B cell (primary cell): ENCODE measurements at regions not wholly inside any gene's neighbourhood (a gene's known extent, or its start where the extent isn't known, plus 50 kb on each side); places are given as distances from the start of the nearest gene placed in this dataset.

ENCODE experiments used
- ATAC-seq: fragments of 200-7000 bp; cut with Tn5 transposase; one replicate; pipeline ENCODE4 v1.10.0; 2021; ENCODE audit warnings: low read depth, mild to moderate bottlenecking, moderate number of reproducible peaks, moderate library complexity
- CTCF ChIA-PET: fragments of 350-600 bp; sonication (Branson Sonifier 250); formaldehyde crosslinking; loops from one replicate; lab custom pipeline; 2021; ENCODE audit warnings: antibody characterized with exemption, inconsistent platforms; lab: Charles Lee
- POLR2A ChIA-PET: fragments of 350-600 bp; sonication (Branson Sonifier 250); formaldehyde crosslinking; loops from one replicate; lab custom pipeline; 2021; ENCODE audit warnings: antibody characterized with exemption; lab: Charles Lee
- DNase-seq: peaks from one replicate; pipeline ENCODE4 v3.0.0; 2013
- H2AFZ ChIP-seq: 2 replicates; pipeline ENCODE4 v1.6.1; 2012; ENCODE audit warnings: mild to moderate bottlenecking, low read depth, low read length; ENCODE audit not compliant: insufficient read depth, poor library complexity, severe bottlenecking
- H3K27ac ChIP-seq, 2 donors: 1 replicate in 1 of 2; 2 replicates in 1 of 2; pipeline ENCODE4 v1.5.1; 2012 to 2013; ENCODE audit warnings: low read length in 2 of 2, mild to moderate bottlenecking in 2 of 2, moderate library complexity in 1 of 2
- H3K27me3 ChIP-seq, 4 experiments: fragments of 200-600 bp in 1 of 4; sonication (generic) in 1 of 4; replicated peaks in 1 of 4; 1 replicate in 2 of 4; 2 replicates in 2 of 4; pipeline versions ENCODE4 v1.6.1 to v1.7.0; 2013 to 2016; ENCODE audit warnings: low read length in 3 of 4, mild to moderate bottlenecking in 2 of 4, mixed read lengths in 1 of 4, moderate library complexity in 1 of 4; ENCODE audit not compliant: insufficient read depth in 4 of 4, control insufficient read depth in 3 of 4; ENCODE audit errors: control extremely low read depth in 1 of 4
- H3K36me3 ChIP-seq, 2 experiments: replicated peaks in 1 of 2; 1 replicate in 1 of 2; 2 replicates in 1 of 2; pipeline versions ENCODE4 v1.6.1 to v1.7.1; 2013; ENCODE audit warnings: low read length in 1 of 2; ENCODE audit not compliant: insufficient read depth in 2 of 2, control insufficient read depth in 1 of 2; ENCODE audit errors: control extremely low read depth in 1 of 2, extremely low read depth in 1 of 2
- H3K4me1 ChIP-seq, 2 donors: fragments of 200-600 bp in 1 of 2; sonication (generic) in 1 of 2; 1 replicate in 1 of 2; 2 replicates in 1 of 2; pipeline versions ENCODE4 v1.5.1 to v1.6.1; 2013 to 2017; ENCODE audit warnings: low read length in 2 of 2; ENCODE audit not compliant: control insufficient read depth in 2 of 2, insufficient read depth in 2 of 2
- H3K4me2 ChIP-seq: replicated peaks from 2 replicates; pipeline ENCODE3; 2012; ENCODE audit warnings: mild to moderate bottlenecking, low read depth, low read length; ENCODE audit not compliant: poor library complexity, severe bottlenecking
- H3K4me3 ChIP-seq, 5 experiments: fragments of 200-600 bp in 1 of 5; sonication (generic) in 1 of 5; 1 replicate in 3 of 5; 2 replicates in 2 of 5; pipeline versions ENCODE4 v1.5.1 to v1.7.0; 2011 to 2016; ENCODE audit warnings: low read length in 4 of 5, mild to moderate bottlenecking in 4 of 5, low read depth in 2 of 5, control low read depth in 1 of 5, moderate library complexity in 1 of 5; ENCODE audit not compliant: insufficient read depth in 1 of 5; ENCODE audit errors: control extremely low read depth in 1 of 5, extremely low read depth in 1 of 5
- H3K79me2 ChIP-seq: fragments of 200-600 bp; sonication (generic); one replicate; pipeline ENCODE4 v1.6.0; 2016; ENCODE audit warnings: low read length; ENCODE audit not compliant: control insufficient read depth, insufficient read depth
- H3K9ac ChIP-seq: fragments of 200-600 bp; sonication (generic); 2 replicates; pipeline ENCODE4 v1.6.1; 2017; ENCODE audit warnings: mild to moderate bottlenecking, low read length, moderate library complexity
- H3K9me3 ChIP-seq, 3 donors: one replicate each; pipeline versions ENCODE4 v1.6.1 to v1.7.1; 2013; ENCODE audit warnings: low read length in 2 of 3; ENCODE audit not compliant: control insufficient read depth in 2 of 3, insufficient read depth in 1 of 3; ENCODE audit errors: control extremely low read depth in 1 of 3
- H4K20me1 ChIP-seq: 2 replicates; pipeline ENCODE4 v1.6.0; 2012; ENCODE audit warnings: mild to moderate bottlenecking, low read length; ENCODE audit not compliant: insufficient read depth, control insufficient read depth, poor library complexity, severe bottlenecking
- H3K27ac Mint-ChIP-seq: one replicate; pipeline ENCODE4 v1.8.0; 2021; ENCODE audit warnings: mixed read lengths
- H3K27me3 Mint-ChIP-seq: one replicate; pipeline ENCODE4 v1.8.0; 2021; ENCODE audit warnings: mixed read lengths
- H3K4me1 Mint-ChIP-seq: one replicate; pipeline ENCODE4 v1.8.0; 2021; ENCODE audit warnings: mixed read lengths
- H3K4me3 Mint-ChIP-seq: one replicate; pipeline ENCODE4 v1.8.0; 2021; ENCODE audit warnings: mixed read lengths
- H3K9me3 Mint-ChIP-seq: one replicate; pipeline ENCODE4 v1.8.0; 2022; ENCODE audit warnings: mixed read lengths; ENCODE audit not compliant: insufficient read depth
- EZH2 ChIP-seq: IDR thresholded peaks from 2 replicates; pipeline ENCODE4 v1.6.1; 2012; ENCODE audit warnings: borderline replicate concordance, low read depth, mild to moderate bottlenecking, moderate library complexity, low read length; ENCODE audit not compliant: insufficient read depth, poor library complexity, severe bottlenecking
- WGBS: methylation state at CpG from one replicate; pipeline ENCODE4 v1.1.5; 2013; ENCODE audit warnings: missing lambda C conversion rate; ENCODE audit not compliant: insufficient coverage; 5-methylcytosine and 5-hydroxymethylcytosine counted together
- intact Hi-C: fragments of 100-400 bp; cut with micrococcal nuclease; formaldehyde crosslinking; loops from one replicate; pipeline ENCODE4 v1.10.0; 2022
- TF ChIP-seq, protein P1 (sequence below): fragments of 200-600 bp; IDR thresholded peaks from one replicate; pipeline ENCODE4 v1.8.0; 2022; ENCODE audit warnings: antibody characterized with exemption, mild to moderate bottlenecking

DNA sequence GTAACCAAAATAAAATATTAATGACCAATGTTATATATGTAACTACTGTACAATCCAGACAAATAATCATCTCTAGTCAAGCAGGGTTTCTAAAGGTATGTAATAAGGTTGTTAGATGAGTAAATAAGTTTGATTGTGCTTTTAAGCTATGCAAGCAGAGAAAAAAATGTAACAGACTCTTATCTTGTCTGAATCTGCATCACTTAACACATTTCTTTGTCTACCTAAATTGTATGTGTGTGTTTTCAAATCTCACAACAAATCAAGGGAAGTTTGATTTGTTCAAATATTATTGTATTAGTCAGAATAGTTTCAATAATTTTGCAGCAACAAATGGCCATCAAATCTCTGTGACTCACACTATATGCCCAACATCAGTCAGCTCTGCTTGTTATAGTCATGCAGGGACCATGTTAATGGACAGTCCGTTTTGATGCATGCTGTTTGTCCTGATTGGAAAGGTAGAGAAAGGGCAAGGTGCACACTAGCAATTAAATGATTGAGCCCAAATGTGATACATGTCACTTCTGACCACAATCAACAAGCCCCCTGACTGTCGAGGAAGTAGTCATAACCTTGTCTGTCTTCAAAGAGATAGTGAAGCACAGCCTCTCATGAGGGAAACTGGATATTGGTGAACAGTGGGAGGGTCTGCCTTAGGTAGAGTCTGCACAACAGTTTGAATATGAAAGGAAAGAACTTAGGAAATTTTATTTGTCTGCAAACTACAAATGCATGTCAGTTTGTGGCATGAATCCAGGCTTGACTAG, 349.4 kb upstream of the SATB1 start:
- no peak overlapping the region for H3K9ac ChIP-seq
- Mint-ChIP-seq H3K4me1 (no peaks in the 10 kb centered on the region), H3K27me3 (peaks cover 14% of the 10 kb centered on the region), H3K4me3 (no peak overlapping the region), H3K27ac (no peak overlapping the region), H3K9me3 (no peaks in the 10 kb centered on the region)
- no peaks in the 10 kb centered on the region for H4K20me1 ChIP-seq
- no peaks in the 10 kb centered on the region for H3K36me3 ChIP-seq
- H3K4me2 ChIP-seq, result no peak overlapping the region
- WGBS, result no CpG with 5 or more reads among the region's 2 CpGs
- ATAC-seq (no peak), DNase-seq (no peak)
- H3K27me3 ChIP-seq, result no peaks in the 10 kb centered on the region
- ChIA-PET POLR2A (no interaction called here), CTCF (interaction anchor here (0.6 kb wide), 1 partner anchor 1230 kb away, joined by 3 read pairs; no protein-coding TSS in a partner anchor)
- H3K4me3 ChIP-seq, result no peak overlapping the region
- no peak overlapping the region for H3K27ac ChIP-seq
- intact Hi-C loops, result no loop called here
- no peak for TF ChIP-seq EZH2
- TF ChIP-seq, protein P1, sequence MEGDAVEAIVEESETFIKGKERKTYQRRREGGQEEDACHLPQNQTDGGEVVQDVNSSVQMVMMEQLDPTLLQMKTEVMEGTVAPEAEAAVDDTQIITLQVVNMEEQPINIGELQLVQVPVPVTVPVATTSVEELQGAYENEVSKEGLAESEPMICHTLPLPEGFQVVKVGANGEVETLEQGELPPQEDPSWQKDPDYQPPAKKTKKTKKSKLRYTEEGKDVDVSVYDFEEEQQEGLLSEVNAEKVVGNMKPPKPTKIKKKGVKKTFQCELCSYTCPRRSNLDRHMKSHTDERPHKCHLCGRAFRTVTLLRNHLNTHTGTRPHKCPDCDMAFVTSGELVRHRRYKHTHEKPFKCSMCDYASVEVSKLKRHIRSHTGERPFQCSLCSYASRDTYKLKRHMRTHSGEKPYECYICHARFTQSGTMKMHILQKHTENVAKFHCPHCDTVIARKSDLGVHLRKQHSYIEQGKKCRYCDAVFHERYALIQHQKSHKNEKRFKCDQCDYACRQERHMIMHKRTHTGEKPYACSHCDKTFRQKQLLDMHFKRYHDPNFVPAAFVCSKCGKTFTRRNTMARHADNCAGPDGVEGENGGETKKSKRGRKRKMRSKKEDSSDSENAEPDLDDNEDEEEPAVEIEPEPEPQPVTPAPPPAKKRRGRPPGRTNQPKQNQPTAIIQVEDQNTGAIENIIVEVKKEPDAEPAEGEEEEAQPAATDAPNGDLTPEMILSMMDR, result no peak
- no peaks in the 10 kb centered on the region for H3K9me3 ChIP-seq
- H3K79me2 ChIP-seq, result no peaks in the 10 kb centered on the region
- H2AFZ ChIP-seq, result no peak overlapping the region
- H3K4me1 ChIP-seq, result no peaks in the 10 kb centered on the region

DNA sequence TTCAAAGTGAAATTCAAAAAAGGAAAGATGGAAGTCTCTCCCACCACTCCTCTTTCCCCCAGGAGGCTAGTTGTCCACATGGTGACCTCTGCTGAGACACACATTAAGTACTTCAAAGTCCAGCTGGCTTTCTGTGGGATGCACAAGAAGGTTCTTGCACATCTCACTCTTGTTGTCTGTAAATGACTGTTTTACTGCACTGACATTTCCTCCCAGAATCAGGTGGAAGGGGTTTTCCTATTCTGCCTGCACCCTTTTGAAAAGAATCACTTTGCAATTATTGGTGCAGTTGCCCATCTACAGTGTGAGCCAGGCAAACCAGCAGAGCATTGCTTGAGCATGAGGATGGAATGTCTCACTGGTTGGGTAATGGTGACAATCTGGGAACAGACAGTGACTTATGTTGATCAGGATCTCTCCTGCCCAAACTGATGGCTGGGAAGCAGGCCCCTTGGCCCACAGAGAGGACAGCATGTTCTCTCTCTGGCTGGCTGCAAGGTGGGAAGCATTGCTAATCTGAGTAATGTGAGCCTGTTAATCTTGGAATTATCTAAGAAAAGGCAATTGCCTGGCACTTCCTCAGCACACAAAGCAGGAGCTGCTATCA, 347.7 kb upstream of the SATB1 start:
- H3K79me2 ChIP-seq, result no peaks in the 10 kb centered on the region
- no peak overlapping the region for H3K4me3 ChIP-seq
- peaks cover 12% of the 10 kb centered on the region for H3K27me3 Mint-ChIP-seq
- ChIA-PET CTCF (interaction anchor here (0.6 kb wide), 1 partner anchor 551 kb away, joined by 3 read pairs; no protein-coding TSS in a partner anchor), POLR2A (no interaction called here)
- no peaks in the 10 kb centered on the region for H3K4me1 Mint-ChIP-seq
- H3K4me3 Mint-ChIP-seq, result no peak overlapping the region
- intact Hi-C loops, result no loop called here
- H3K4me2 ChIP-seq, result no peak overlapping the region
- ATAC-seq (no peak), DNase-seq (no peak)
- no peak overlapping the region for H2AFZ ChIP-seq
- no peak for TF ChIP-seq EZH2
- TF ChIP-seq, protein P1, result no peak
- H3K27ac Mint-ChIP-seq, result no peak overlapping the region
- no peaks in the 10 kb centered on the region for H3K36me3 ChIP-seq
- H3K9ac ChIP-seq, result no peak overlapping the region
- no peaks in the 10 kb centered on the region for H3K9me3 ChIP-seq
- no peaks in the 10 kb centered on the region for H3K9me3 Mint-ChIP-seq
- H3K4me1 ChIP-seq, result no peaks in the 10 kb centered on the region
- no peak overlapping the region for H3K27ac ChIP-seq
- no peaks in the 10 kb centered on the region for H3K27me3 ChIP-seq
- H4K20me1 ChIP-seq, result no peaks in the 10 kb centered on the region
